Liver (tissue), 8 donors: ENCODE measurements at regions not wholly inside any gene's neighbourhood (a gene's known extent, or its start where the extent isn't known, plus 50 kb on each side); places are given as distances from the start of the nearest gene placed in this dataset.

Experiments
- DNase-seq: peaks from one replicate; pipeline ENCODE4 v3.0.0-alpha.2; 2017; ENCODE audit warnings: low spot score
- H3K27ac ChIP-seq, 2 donors: one replicate each; pipeline ENCODE4 v1.7.0; 2013; ENCODE audit warnings: inconsistent platforms in 2 of 2, low read length in 2 of 2, control low read depth in 1 of 2, low read depth in 1 of 2, mild to moderate bottlenecking in 1 of 2
- H3K27me3 ChIP-seq, 4 donors: one replicate each; pipeline versions ENCODE4 v1.6.1 to v1.7.0; 2013; ENCODE audit warnings: low read length in 3 of 4, inconsistent platforms in 1 of 4, mild to moderate bottlenecking in 1 of 4, moderate library complexity in 1 of 4; ENCODE audit not compliant: control insufficient read depth in 4 of 4, insufficient read depth in 4 of 4
- H3K36me3 ChIP-seq, 4 donors: one replicate each; pipeline versions ENCODE4 v1.6.1 to v1.7.0; 2013; ENCODE audit warnings: low read length in 3 of 4, mild to moderate bottlenecking in 3 of 4, low read depth in 1 of 4, moderate library complexity in 1 of 4; ENCODE audit not compliant: control insufficient read depth in 4 of 4, insufficient read depth in 3 of 4
- H3K4me1 ChIP-seq, 4 donors: one replicate each; pipeline versions ENCODE4 v1.6.1 to v1.7.0; 2013; ENCODE audit warnings: low read length in 3 of 4, mild to moderate bottlenecking in 3 of 4, moderate library complexity in 1 of 4; ENCODE audit not compliant: control insufficient read depth in 4 of 4, insufficient read depth in 4 of 4
- H3K4me3 ChIP-seq, 3 donors: one replicate each; pipeline versions ENCODE4 v1.6.1 to v1.7.0; 2013; ENCODE audit warnings: low read length in 3 of 3, control low read depth in 1 of 3, low read depth in 1 of 3, mild to moderate bottlenecking in 1 of 3
- H3K9ac ChIP-seq, 2 donors: one replicate each; pipeline ENCODE4 v1.7.0; 2013; ENCODE audit warnings: low read length in 2 of 2, mild to moderate bottlenecking in 2 of 2, moderate library complexity in 2 of 2, control low read depth in 1 of 2, low read depth in 1 of 2
- H3K9me3 ChIP-seq, 4 donors: one replicate each; pipeline versions ENCODE4 v1.6.1 to v1.7.0; 2013; ENCODE audit warnings: low read length in 3 of 4; ENCODE audit not compliant: control insufficient read depth in 4 of 4
- FOXA1 ChIP-seq: IDR thresholded peaks from 2 replicates; pipeline ENCODE4 v1.6.1; 2016; ENCODE audit warnings: antibody characterized with exemption
- FOXA2 ChIP-seq: IDR thresholded peaks from 2 replicates; pipeline ENCODE4 v1.6.1; 2016; ENCODE audit warnings: antibody characterized with exemption
- JUND ChIP-seq, 2 donors: IDR thresholded peaks; 2 replicates each; pipeline ENCODE4 v1.6.1; 2016; ENCODE audit warnings: antibody characterized with exemption in 2 of 2
- NR2F2 ChIP-seq: IDR thresholded peaks from 2 replicates; pipeline ENCODE4 v1.6.1; 2016; ENCODE audit warnings: antibody characterized with exemption
- RXRA ChIP-seq, 2 donors: IDR thresholded peaks; 2 replicates each; pipeline ENCODE4 v1.6.1; 2017 to 2018; ENCODE audit warnings: antibody characterized with exemption in 2 of 2, mild to moderate bottlenecking in 1 of 2
- SP1 ChIP-seq: IDR thresholded peaks from 2 replicates; pipeline ENCODE4 v1.6.1; 2018; ENCODE audit warnings: antibody characterized with exemption, mild to moderate bottlenecking
- TAF1 ChIP-seq: conservative IDR thresholded peaks from 2 replicates; pipeline ENCODE4 v1.6.1; 2016; ENCODE audit warnings: antibody characterized with exemption, mild to moderate bottlenecking
- YY1 ChIP-seq: IDR thresholded peaks from 2 replicates; pipeline ENCODE4 v1.6.1; 2016; ENCODE audit warnings: antibody characterized with exemption, mild to moderate bottlenecking
- WGBS: extraction: QIAGEN DNeasy Blood & Tissue Kit; methylation state at CpG from one replicate; pipeline ENCODE4 v1.1.7; 2013; 5-methylcytosine and 5-hydroxymethylcytosine counted together
- TF ChIP-seq, protein P1 (sequence below): IDR thresholded peaks from 2 replicates; pipeline ENCODE4 v1.6.1; 2016; ENCODE audit warnings: antibody characterized with exemption, mild to moderate bottlenecking
- TF ChIP-seq, protein P2 (sequence below): IDR thresholded peaks from 2 replicates; pipeline ENCODE4 v1.6.1; 2016; ENCODE audit warnings: antibody characterized with exemption
- TF ChIP-seq, protein P3 (sequence below): IDR thresholded peaks from 2 replicates; pipeline ENCODE4 v1.6.1; 2016; ENCODE audit warnings: antibody characterized with exemption
- TF ChIP-seq, protein P4 (sequence below): IDR thresholded peaks from 2 replicates; pipeline ENCODE4 v1.6.1; 2016; ENCODE audit warnings: antibody characterized with exemption
- TF ChIP-seq, protein P5 (sequence below): fragments of 150-350 bp; IDR thresholded peaks from 2 replicates; pipeline ENCODE4 v1.5.1; 2017; ENCODE audit warnings: improper control_type of control experiment, low read depth, low read length; ENCODE audit not compliant: missing input control
- donor health status: healthy.
- donor health status: healthy.
- donor health status: healthy.
- donor health status: healthy.
- donor health status: healthy.

DNA sequence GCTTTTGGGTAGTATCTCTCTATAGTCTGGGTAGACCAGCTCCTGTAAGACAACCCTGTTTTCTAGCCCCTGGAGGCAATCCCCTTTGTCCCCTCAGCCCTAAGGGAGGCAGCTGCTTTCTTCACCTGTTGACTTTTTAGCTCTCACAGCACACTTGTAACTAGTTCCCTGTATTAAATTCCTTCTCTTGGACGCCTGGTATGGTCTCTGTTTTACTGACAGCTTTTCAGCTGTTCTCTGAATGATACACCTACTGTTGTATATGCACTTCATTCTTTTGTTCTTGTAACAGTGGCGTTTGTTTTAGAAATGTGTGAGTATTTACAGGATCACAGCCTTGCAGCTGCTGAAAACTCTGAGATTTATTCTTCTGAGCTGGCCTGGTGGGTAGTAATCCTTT lies 413.0 kb upstream of the RBMS3 start:
- no peaks in the 10 kb centered on the region for H3K4me1 ChIP-seq
- TF ChIP-seq YY1: no peak
- no peak for TF ChIP-seq RXRA (IDR thresholded peaks at IDR 0.05)
- no peak for TF ChIP-seq FOXA1
- TF ChIP-seq, protein P1, sequence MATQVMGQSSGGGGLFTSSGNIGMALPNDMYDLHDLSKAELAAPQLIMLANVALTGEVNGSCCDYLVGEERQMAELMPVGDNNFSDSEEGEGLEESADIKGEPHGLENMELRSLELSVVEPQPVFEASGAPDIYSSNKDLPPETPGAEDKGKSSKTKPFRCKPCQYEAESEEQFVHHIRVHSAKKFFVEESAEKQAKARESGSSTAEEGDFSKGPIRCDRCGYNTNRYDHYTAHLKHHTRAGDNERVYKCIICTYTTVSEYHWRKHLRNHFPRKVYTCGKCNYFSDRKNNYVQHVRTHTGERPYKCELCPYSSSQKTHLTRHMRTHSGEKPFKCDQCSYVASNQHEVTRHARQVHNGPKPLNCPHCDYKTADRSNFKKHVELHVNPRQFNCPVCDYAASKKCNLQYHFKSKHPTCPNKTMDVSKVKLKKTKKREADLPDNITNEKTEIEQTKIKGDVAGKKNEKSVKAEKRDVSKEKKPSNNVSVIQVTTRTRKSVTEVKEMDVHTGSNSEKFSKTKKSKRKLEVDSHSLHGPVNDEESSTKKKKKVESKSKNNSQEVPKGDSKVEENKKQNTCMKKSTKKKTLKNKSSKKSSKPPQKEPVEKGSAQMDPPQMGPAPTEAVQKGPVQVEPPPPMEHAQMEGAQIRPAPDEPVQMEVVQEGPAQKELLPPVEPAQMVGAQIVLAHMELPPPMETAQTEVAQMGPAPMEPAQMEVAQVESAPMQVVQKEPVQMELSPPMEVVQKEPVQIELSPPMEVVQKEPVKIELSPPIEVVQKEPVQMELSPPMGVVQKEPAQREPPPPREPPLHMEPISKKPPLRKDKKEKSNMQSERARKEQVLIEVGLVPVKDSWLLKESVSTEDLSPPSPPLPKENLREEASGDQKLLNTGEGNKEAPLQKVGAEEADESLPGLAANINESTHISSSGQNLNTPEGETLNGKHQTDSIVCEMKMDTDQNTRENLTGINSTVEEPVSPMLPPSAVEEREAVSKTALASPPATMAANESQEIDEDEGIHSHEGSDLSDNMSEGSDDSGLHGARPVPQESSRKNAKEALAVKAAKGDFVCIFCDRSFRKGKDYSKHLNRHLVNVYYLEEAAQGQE: no peak
- no peak for TF ChIP-seq SP1
- TF ChIP-seq, protein P2, sequence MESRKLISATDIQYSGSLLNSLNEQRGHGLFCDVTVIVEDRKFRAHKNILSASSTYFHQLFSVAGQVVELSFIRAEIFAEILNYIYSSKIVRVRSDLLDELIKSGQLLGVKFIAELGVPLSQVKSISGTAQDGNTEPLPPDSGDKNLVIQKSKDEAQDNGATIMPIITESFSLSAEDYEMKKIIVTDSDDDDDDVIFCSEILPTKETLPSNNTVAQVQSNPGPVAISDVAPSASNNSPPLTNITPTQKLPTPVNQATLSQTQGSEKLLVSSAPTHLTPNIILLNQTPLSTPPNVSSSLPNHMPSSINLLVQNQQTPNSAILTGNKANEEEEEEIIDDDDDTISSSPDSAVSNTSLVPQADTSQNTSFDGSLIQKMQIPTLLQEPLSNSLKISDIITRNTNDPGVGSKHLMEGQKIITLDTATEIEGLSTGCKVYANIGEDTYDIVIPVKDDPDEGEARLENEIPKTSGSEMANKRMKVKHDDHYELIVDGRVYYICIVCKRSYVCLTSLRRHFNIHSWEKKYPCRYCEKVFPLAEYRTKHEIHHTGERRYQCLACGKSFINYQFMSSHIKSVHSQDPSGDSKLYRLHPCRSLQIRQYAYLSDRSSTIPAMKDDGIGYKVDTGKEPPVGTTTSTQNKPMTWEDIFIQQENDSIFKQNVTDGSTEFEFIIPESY: no peak
- no peak for TF ChIP-seq JUND (IDR thresholded peaks at IDR 0.05)
- TF ChIP-seq FOXA2: no peak

DNA sequence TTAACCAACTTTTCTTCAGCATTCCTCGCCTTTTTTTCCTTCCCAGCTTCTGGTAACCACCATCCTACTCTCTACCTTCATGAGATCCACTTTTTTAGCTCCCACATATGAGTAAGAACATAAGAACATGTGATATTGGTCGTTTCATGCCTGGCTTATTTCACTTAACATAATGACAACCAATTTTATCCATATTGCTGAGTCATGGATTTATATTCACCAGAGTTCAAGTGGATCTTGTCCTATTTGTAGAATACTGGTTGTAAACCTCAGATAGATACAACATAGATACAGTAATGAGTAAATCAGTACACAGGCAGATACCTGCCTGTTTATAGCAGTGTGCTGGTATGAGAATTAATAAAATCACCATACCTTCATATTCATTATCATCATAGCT lies 412.0 kb upstream of the RBMS3 start:
- peaks cover 0 to 5% (median 0%) of the 10 kb centered on the region in 4 donors for H3K27me3 ChIP-seq
- no peaks in the 10 kb centered on the region for H3K9me3 ChIP-seq
- DNase-seq: no peak
- H3K9ac ChIP-seq: no peak overlapping the region
- 57% methylated on average over 2 of the region's 2 CpGs for WGBS
- H3K36me3 ChIP-seq: no peaks in the 10 kb centered on the region
- no peaks in the 10 kb centered on the region for H3K4me1 ChIP-seq
- TF ChIP-seq TAF1: no peak
- TF ChIP-seq YY1: no peak
- TF ChIP-seq, protein P3, sequence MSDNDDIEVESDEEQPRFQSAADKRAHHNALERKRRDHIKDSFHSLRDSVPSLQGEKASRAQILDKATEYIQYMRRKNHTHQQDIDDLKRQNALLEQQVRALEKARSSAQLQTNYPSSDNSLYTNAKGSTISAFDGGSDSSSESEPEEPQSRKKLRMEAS: no peak
- TF ChIP-seq, protein P2: no peak
- TF ChIP-seq, protein P4, sequence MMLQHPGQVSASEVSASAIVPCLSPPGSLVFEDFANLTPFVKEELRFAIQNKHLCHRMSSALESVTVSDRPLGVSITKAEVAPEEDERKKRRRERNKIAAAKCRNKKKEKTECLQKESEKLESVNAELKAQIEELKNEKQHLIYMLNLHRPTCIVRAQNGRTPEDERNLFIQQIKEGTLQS: no peak
- TF ChIP-seq, protein P5, sequence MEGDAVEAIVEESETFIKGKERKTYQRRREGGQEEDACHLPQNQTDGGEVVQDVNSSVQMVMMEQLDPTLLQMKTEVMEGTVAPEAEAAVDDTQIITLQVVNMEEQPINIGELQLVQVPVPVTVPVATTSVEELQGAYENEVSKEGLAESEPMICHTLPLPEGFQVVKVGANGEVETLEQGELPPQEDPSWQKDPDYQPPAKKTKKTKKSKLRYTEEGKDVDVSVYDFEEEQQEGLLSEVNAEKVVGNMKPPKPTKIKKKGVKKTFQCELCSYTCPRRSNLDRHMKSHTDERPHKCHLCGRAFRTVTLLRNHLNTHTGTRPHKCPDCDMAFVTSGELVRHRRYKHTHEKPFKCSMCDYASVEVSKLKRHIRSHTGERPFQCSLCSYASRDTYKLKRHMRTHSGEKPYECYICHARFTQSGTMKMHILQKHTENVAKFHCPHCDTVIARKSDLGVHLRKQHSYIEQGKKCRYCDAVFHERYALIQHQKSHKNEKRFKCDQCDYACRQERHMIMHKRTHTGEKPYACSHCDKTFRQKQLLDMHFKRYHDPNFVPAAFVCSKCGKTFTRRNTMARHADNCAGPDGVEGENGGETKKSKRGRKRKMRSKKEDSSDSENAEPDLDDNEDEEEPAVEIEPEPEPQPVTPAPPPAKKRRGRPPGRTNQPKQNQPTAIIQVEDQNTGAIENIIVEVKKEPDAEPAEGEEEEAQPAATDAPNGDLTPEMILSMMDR: no peak
- TF ChIP-seq SP1: no peak
- TF ChIP-seq, protein P1: no peak
- no peak for TF ChIP-seq NR2F2
- H3K4me3 ChIP-seq: no peak overlapping the region
- H3K27ac ChIP-seq: no peak overlapping the region

More for the DNA sequence above, 413.0 kb upstream of the RBMS3 start:
- WGBS: 34% methylated on average over 2 of the region's 2 CpGs
- H3K36me3 ChIP-seq: no peaks in the 10 kb centered on the region
- H3K27me3 ChIP-seq: peaks cover 0 to 5% (median 1%) of the 10 kb centered on the region in 4 donors
- no peak overlapping the region for H3K9ac ChIP-seq
- H3K4me3 ChIP-seq: no peak overlapping the region
- H3K27ac ChIP-seq: no peak overlapping the region
- H3K9me3 ChIP-seq: no peaks in the 10 kb centered on the region
- DNase-seq: no peak
